Epidermal melanocyte (primary cell): ENCODE measurements at regions not wholly inside any gene's neighbourhood (a gene's known extent, or its start where the extent isn't known, plus 50 kb on each side); places are given as distances from the start of the nearest gene placed in this dataset.
A peak's percentile ranks its signal among the peaks of the same experiment; 100 is the strongest.

Experiments
- DNase-seq: peaks from one replicate; pipeline ENCODE4 v3.0.0; 2011; ENCODE audit warnings: low spot score; ENCODE audit not compliant: insufficient read length

DNA sequence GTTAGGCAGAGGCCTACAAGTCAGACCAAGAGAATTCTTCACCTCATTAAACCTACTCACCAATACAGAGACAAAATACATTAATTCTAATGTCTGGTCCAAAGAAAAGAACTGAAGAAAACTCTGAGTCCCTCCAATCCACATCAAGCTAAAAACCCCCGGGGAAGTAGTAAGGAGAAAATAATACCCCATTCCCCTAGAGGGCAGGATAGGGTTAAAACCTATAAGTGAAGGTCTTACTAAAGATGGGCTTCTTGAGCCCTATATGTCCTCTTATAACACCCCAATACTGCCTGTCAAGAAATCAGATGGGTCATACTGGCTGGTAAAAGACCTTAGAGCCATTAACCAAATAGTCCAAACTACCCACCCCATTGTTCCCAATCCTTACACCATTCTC, 141.3 kb upstream of the TMEM106B start:
- no peak for DNase-seq

DNA sequence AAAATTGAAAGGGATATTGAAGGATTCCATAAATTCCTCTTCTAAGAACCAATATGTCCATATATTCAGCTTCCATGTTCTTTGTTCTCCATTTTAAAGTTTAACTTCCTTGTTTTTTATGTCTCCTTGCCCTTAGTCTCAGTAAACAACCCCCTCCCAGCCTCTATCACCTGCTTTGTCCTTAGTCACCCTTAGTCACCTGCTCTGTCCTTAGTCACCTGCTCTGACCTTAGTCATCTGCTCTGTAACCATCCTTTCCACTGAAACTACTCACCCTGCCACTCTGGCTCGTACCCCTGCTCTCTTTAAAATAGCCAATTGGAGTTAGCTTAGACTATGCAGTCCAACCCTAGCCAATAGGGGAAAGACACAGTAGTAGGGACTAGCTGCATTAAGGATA, 136.2 kb upstream of the TMEM106B start:
- DNase-seq = no peak

DNA sequence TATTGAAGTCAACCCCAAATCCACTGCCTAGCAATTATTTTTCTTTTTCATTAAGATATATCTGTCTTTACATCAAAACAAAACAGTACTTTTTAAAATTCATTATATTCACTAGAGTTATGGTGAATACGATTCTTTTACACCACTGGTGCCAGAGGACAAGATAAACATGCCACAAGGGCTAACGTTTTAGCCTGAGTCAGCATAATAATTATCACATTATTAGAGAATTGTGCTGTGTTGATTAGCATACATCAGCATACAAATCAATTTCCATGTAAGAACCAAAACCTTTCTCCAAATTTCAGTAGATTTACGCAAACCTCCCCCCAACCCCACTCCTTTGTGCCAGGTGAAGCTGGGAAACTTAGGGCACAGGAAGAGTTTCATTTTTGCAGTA, 131.1 kb upstream of the TMEM106B start:
- no peak for DNase-seq

DNA sequence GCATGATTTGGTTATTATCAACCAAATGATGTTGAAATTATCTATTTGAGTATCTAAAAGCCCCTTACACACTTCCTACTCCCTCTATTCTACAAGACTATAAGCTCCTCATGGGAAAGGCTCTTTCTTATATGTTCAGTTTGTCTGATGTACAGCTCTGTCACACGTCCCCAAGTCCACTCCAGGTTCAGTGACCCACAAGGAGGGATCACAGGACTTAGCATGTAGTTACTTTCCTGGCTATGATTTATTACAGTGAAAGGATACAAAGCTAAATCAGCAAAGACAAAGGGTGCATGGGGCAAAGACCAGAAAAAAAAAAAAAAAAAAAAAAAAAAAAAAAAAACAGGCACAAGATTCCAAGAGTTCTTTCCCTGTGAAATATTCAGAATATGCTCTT, 125.6 kb upstream of the TMEM106B start:
- DNase-seq = no peak

DNA sequence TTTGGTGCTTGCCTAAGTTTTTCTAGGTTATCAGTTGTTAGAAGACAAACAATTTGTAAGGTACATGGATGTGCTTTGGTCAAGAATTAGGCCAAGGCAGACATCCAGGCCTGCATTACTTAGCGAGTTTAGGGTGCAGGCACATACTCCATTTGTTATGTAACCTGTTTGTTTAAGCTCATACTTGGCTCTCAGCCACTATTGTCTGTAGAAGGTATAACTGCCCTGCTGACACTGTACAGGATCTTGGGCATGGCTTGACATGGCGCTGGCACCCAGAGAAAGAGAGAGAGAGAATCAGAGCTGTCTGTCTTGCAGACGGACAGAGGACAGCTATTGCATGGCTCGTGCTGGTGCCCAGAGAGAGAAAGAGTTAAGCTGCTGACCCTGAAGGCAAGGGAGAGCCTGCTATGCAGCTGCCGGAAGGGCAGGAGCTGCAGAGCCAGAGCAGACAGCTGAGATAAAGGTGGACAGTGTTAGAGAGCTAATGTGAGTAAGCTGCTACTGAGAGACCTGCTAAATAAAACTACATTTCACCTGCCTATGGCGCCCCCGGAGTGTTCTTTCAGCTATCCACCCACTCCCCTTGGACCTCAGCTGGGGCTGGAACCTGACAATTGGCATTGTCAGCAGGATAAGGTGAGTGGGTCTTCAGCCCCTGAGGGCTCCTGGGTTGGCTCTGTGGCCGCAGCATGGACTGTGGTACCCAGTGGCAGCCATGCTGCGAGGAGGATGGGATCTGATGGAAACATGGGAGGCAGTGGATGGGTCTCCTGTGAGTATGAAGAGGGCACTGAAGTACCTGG, 120.9 kb upstream of the TMEM106B start:
- DNase-seq = no peak

DNA sequence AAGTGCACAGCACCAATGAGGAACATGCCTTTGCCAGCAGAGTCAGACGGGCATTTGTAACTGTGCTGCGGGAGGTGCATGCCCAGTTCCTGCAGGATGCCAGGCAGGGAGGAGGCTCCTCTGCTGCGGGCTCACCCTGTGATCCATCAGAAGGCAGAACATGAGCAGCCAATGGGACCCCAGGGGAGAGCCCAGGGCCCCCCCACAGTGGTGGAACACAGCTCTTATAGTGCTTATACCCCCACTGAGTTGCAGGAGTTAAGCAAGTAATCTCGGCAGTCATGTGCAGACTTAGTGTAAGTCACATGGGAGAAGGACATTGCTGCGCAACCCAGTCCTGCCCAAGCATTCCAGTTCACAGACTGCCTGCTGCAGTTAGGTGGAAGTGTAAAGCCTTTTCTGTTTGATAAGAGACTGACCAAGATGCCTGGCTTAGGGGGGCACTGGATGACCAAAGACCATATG, 120.3 kb upstream of the TMEM106B start:
- no peak for DNase-seq

DNA sequence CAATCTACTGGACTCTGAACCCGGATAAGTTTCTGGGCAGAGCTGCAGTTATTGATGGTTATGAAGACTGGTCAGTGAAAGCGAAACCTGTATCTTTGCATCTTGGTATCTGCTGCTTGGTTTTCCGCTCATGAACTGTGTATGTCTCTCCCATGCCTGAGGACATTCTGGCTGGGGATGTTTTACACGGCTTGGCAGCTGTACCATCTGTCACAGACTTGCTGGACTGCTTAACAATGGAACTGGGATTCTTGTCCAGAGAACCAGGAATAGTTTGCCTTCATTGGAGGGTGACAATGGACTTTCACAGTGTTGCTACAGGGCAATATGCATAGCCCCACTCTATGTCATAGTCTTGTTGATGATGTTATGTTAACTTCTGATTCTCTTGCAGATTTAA, 119.9 kb upstream of the TMEM106B start:
- no peak for DNase-seq

DNA sequence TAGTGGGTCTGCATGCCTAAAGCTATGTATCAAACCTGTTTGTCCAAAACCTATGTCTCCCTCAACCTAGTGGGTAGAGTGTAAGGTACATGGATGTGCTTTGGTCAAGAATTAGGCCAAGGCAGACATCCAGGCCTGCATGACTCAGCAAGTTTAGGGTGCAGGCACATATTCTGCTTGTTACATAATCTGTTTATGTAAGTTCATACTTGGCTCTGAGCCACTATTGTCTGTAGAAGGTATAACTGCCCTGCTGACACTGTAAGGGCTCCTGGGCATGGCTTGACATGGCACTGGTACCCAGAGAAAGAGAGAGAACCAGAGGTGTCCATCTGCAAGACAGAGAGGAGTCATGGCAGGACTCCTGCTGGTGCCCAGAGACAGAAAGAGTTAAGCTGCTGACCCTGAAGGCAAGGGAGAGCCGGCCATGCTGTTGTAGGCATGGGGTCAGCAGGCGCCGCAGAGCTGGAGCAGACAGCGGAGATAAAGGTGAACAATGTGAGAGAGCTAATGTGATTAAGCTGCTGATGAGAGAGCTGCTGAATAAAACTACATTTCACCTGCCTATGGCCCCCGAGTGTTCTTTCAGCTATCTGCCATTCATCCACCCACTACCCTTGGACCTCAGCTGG, 118.5 kb upstream of the TMEM106B start:
- DNase-seq = no peak

GRCh38 chr7:12093365-12093764, 117.7 kb upstream of the TMEM106B start:
- DNase-seq = no peak

DNA sequence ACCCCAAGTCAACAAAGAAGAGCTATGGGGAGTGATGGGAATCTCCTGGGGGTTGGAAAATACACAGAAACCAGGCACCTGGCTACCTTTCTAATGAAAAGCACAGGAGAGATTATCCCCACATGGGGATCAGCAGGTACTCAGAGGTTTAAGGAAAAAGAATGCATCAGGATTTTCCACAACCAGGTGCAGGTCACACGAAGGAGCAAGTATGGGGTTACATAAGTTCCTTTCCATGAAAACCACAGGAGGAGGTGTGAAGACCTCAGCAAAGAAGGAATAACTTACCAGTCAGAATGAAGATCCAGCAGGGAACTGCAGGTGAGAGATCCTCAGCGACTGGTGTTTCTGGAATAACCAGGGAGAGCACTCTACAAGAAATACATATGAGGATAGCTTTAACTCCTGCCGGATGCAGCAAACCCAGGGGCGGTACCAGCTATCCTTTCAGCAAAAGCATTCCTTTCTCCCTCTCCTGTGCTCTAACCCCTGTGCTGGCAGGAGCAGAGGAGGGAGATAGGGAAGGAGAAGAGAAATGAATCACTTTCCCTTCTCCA, 116.7 kb upstream of the TMEM106B start:
- DNase-seq = no peak

GRCh38 chr7:12102126-12102525, 109.0 kb upstream of the TMEM106B start:
- no peak for DNase-seq

GRCh38 chr7:12102527-12102926, 108.6 kb upstream of the TMEM106B start:
- no peak for DNase-seq

- no peak for DNase-seq
These were observed 107.1 kb upstream of the TMEM106B start for GRCh38 chr7:12103948-12104347.

DNA sequence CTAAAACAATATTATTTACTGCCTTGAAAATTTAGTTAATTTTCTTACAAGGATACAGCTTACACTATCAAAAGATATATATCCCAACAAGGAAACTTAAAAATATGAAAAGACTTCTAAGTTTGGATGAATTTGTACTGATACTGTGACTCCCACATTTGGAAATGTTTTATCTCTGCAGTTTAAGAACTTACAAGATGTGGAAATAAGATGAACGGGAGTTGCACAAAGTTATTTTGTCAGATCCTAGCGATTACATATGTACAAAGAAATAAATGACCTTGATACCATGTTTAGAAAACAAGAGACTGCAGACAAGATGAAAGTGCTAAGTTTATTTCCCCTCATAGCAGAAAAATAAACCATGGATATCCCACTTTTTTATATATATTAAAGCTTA, 103.7 kb upstream of the TMEM106B start:
- DNase-seq = no peak

DNA sequence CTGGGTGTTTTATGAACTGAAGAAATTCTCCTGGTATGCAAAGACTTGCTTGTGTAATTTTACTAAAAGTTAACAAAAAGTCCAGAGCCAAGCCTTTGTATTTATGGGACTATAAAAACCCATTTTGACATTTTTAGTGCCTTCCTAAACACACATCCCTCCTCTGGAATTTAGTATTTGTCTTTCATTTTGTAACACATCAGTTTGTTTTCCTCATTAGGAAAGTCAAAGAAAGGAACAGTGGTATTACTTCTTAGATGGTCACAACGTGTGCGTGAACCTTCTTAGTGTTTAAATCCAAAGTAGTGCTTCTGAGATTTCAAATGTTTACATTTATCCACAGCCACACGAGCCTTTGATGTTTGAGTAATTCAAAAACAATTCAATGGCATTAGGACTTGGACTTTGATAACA, 103.2 kb upstream of the TMEM106B start:
- peak; percentile 25 for DNase-seq

DNA sequence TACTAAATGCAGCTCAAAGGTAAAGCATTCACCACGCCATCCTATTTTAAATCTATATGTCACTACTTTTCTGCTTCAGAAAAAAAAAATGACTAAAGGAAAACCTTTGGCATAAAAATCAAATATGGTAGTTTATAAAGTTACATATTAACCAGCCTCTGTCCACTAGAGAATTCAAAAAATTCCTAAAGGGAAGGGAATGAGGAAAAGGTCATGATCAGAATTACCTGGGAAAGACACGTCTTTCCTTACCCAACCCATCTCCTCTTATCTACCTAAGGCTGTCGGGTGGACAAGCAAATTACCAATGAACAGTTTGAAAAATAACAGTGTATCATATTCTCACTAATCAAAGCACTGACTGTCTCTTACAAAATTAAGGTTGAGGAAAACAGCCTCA, 100.7 kb upstream of the TMEM106B start:
- no peak for DNase-seq

DNA sequence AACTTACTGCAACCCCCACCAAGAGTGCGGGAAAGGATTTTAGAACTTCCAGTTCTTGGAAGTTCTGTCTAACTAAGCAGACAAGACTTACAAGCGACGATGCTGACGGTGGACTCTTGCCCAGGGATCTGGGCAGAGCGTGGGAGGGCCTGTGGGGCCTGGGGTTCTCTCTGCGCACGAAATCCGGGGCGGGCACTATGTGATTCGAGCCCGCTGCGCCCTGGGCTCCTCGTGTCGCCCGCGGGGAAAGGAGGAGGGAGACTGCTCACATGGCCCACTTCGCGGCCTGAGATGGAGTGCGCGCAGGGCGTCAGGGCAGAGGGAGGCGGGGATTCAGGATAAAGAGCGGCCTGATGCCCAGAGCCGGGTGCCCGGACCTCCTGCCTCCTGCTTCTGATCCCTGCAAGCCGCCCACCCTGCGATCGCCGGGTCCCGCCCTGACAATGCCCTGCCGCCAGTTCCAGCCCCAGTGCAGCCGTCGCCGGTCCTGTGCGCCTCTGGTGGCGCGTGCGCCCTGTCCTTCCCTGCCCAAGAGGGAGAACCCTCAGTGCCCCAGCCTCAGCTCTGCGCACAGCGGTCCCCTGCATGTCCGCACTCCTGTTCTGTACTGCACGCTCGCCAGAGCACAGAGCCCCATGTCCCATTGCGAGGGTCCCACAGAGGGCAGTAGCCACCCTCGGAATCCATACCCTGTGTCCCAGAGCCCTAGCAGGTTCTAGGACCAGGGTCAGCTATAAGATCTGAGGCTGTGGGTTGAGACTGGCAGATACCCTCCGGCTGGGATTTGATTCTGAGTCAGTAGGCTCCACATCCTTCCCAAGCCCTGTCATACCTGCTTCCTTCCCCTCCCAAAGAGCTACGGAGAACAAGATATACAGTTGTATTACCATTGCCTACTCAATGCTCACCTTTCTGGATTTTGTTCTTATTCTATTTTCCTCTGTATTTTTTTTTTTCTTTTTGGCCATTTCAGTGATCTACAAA, 99.4 kb upstream of the TMEM106B start:
- DNase-seq = no peak

- DNase-seq = no peak
These were observed 93.9 kb upstream of the TMEM106B start for GRCh38 chr7:12117170-12117569.

GRCh38 chr7:12119620-12120303, 91.3 kb upstream of the TMEM106B start:
- no peak for DNase-seq

DNA sequence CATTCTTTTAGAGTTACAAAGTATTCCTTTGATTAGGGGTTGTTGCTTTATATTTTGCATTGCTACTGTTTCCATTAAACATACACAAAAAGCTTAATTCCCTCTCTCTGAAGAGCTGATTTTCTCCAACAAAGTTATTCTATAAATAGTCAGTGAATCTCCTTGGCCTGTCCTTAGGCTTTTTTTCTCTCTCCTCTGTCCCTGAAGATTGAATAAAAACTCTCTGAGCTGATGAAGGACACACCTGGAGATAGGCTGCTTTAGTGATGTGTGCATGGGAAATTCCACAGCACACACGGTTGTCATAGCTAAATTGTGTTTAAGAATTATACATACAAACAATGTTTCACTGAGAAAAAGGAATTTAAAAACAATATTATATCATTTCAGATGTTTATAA, 90.5 kb upstream of the TMEM106B start:
- no peak for DNase-seq

DNA sequence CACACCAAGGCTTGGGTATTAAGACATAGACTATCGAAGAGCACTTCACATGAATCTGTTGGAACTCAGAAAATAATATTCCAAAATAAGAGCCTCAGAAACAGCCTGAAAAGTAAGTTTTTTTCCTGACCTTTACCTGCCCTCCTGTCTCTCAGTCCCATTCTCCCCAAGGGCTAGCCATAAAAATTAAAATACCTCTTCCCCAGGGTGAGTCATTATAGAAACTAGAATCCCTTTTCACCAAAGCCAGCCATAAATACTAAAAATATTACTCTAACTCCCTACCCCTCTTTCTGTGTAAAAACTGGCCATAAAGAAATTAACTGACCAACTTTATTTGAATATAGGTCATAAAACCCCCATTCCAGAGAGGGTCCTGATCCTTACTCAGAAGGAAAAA, 87.9 kb upstream of the TMEM106B start:
- DNase-seq = no peak
